IMR-90 (cell line): ENCODE measurements at regions not wholly inside any gene's neighbourhood (a gene's known extent, or its start where the extent isn't known, plus 50 kb on each side); places are given as distances from the start of the nearest gene placed in this dataset.

Experiments
- ATAC-seq: fragments of 200-7000 bp; cut with Tn5 transposase; 2 replicates; pipeline ENCODE4 v1.9.1; 2020; ENCODE audit warnings: low read depth, mild to moderate bottlenecking, moderate library complexity
- BruUV-seq: library from RNA; stranded (reverse); fragments of 400-500 nt; replicated peaks from 2 replicates; lab custom pipeline; 2021; lab: Mats Ljungman, UMichigan
- CTCF ChIA-PET: fragments of 300-600 bp; formaldehyde crosslinking; extraction: SDS; loops from one replicate; lab custom pipeline; 2021; ENCODE audit warnings: antibody characterized with exemption; lab: Yijun Ruan, JAX
- POLR2A ChIA-PET: fragments of 300-600 bp; sonication (Branson Sonifier 250); formaldehyde crosslinking; loops from one replicate; lab custom pipeline; 2022; ENCODE audit warnings: antibody characterized with exemption; ENCODE audit not compliant: unreplicated experiment; lab: Charles Lee
- DNase-seq: peaks from one replicate; pipeline ENCODE4 v3.0.0; 2013
- H2AFZ ChIP-seq: replicated peaks from 2 replicates; pipeline ENCODE3; 2013; ENCODE audit warnings: low read length, mild to moderate bottlenecking; ENCODE audit not compliant: poor library complexity
- H2AK5ac ChIP-seq: 2 replicates; pipeline ENCODE4 v1.6.1; 2013; ENCODE audit warnings: low read depth, low read length, inconsistent platforms
- H2AK9ac ChIP-seq: replicated peaks from 2 replicates; pipeline ENCODE3; 2013; ENCODE audit warnings: mild to moderate bottlenecking, low read depth, low read length, moderate library complexity; ENCODE audit not compliant: poor library complexity
- H2BK120ac ChIP-seq: 2 replicates; pipeline ENCODE4 v1.6.1; 2013; ENCODE audit warnings: low read depth, low read length, inconsistent platforms
- H2BK15ac ChIP-seq: 3 replicates; pipeline ENCODE4 v1.6.1; 2013; ENCODE audit warnings: low read depth, low read length, inconsistent platforms
- H2BK20ac ChIP-seq: 2 replicates; pipeline ENCODE4 v1.6.1; 2013; ENCODE audit warnings: low read depth, mild to moderate bottlenecking, inconsistent platforms, low read length, moderate library complexity
- H2BK5ac ChIP-seq: 2 replicates; pipeline ENCODE4 v1.6.1; 2013; ENCODE audit warnings: mild to moderate bottlenecking, low read depth, low read length, inconsistent platforms; ENCODE audit not compliant: poor library complexity, severe bottlenecking
- H3K14ac ChIP-seq: replicated peaks from 2 replicates; pipeline ENCODE4 v1.6.1; 2013; ENCODE audit warnings: low read depth, low read length, inconsistent platforms
- H3K18ac ChIP-seq: 2 replicates; pipeline ENCODE4 v1.6.1; 2013; ENCODE audit warnings: low read depth, low read length, control low read depth
- H3K23ac ChIP-seq: 2 replicates; pipeline ENCODE4 v1.6.1; 2013; ENCODE audit warnings: low read depth, low read length, inconsistent platforms
- H3K27ac ChIP-seq: 2 replicates; pipeline ENCODE4 v1.5.1; 2013; ENCODE audit warnings: mild to moderate bottlenecking, control low read depth, low read length; ENCODE audit not compliant: insufficient read depth
- H3K27me3 ChIP-seq: 2 replicates; pipeline ENCODE4 v1.6.1; 2013; ENCODE audit warnings: low read length; ENCODE audit not compliant: control insufficient read depth, insufficient read depth
- H3K36me3 ChIP-seq: 2 replicates; pipeline ENCODE4 v1.6.1; 2013; ENCODE audit warnings: low read length, mixed read lengths; ENCODE audit not compliant: control insufficient read depth, insufficient read depth
- H3K4ac ChIP-seq: 2 replicates; pipeline ENCODE4 v1.6.1; 2013; ENCODE audit warnings: low read depth, low read length, inconsistent platforms
- H3K4me1 ChIP-seq: 2 replicates; pipeline ENCODE4 v1.6.1; 2013; ENCODE audit warnings: low read length, mixed read lengths; ENCODE audit not compliant: control insufficient read depth, insufficient read depth
- H3K4me2 ChIP-seq: 2 replicates; pipeline ENCODE4 v1.6.1; 2013; ENCODE audit warnings: low read depth, mild to moderate bottlenecking, control low read depth, low read length, moderate library complexity
- H3K4me3 ChIP-seq: 2 replicates; pipeline ENCODE4 v1.5.1; 2013; ENCODE audit warnings: low read depth, mild to moderate bottlenecking, control low read depth, low read length, moderate library complexity; ENCODE audit not compliant: insufficient read depth
- H3K56ac ChIP-seq: 2 replicates; pipeline ENCODE4 v1.6.1; 2013; ENCODE audit warnings: low read length, inconsistent platforms; ENCODE audit not compliant: insufficient read depth; ENCODE audit errors: extremely low read depth
- H3K79me1 ChIP-seq, 2 experiments: 2 replicates each; pipeline ENCODE4 v1.6.1; 2013; ENCODE audit warnings: low read length in 2 of 2, inconsistent platforms in 1 of 2, low read depth in 1 of 2
- H3K9ac ChIP-seq: 2 replicates; pipeline ENCODE4 v1.6.1; 2013; ENCODE audit warnings: low read depth, low read length, control low read depth
- H3K9me1 ChIP-seq: 2 replicates; pipeline ENCODE4 v1.6.1; 2013; ENCODE audit warnings: low read length, inconsistent platforms; ENCODE audit not compliant: insufficient read depth
- H3K9me3 ChIP-seq: 2 replicates; pipeline ENCODE4 v1.6.1; 2013; ENCODE audit warnings: low read length; ENCODE audit not compliant: control insufficient read depth, insufficient read depth
- H4K20me1 ChIP-seq: 2 replicates; pipeline ENCODE4 v1.6.1; 2013; ENCODE audit warnings: low read length, inconsistent platforms; ENCODE audit not compliant: insufficient read depth
- H4K5ac ChIP-seq: 2 replicates; pipeline ENCODE4 v1.6.1; 2013; ENCODE audit warnings: mild to moderate bottlenecking, low read depth, low read length, control low read depth
- H4K8ac ChIP-seq, 2 experiments: 2 replicates each; pipeline ENCODE4 v1.6.1; 2013; ENCODE audit warnings: low read depth in 2 of 2, low read length in 2 of 2, control low read depth in 1 of 2, inconsistent platforms in 1 of 2
- H4K91ac ChIP-seq: 2 replicates; pipeline ENCODE4 v1.6.1; 2013; ENCODE audit warnings: low read depth, low read length, inconsistent platforms; ENCODE audit not compliant: insufficient read depth
- BHLHE40 ChIP-seq: fragments of 150-350 bp; IDR thresholded peaks from 2 replicates; pipeline ENCODE4 v1.6.1; 2016; ENCODE audit warnings: mild to moderate bottlenecking, low read depth, low read length
- FOS ChIP-seq: fragments of 150-350 bp; IDR thresholded peaks from 2 replicates; pipeline ENCODE4 v1.6.1; 2016; ENCODE audit warnings: low read depth, low read length
- MAFK ChIP-seq: IDR thresholded peaks from 2 replicates; pipeline ENCODE4 v1.6.1; 2012; ENCODE audit warnings: low read depth, low read length, improper control_type of control experiment
- MAZ ChIP-seq: IDR thresholded peaks from 2 replicates; pipeline ENCODE4 v1.6.1; 2012; ENCODE audit warnings: low read depth, mild to moderate bottlenecking, low read length, improper control_type of control experiment, moderate library complexity, borderline replicate concordance
- MXI1 ChIP-seq: IDR thresholded peaks from 2 replicates; pipeline ENCODE4 v1.6.1; 2012; ENCODE audit warnings: low read depth, mild to moderate bottlenecking, low read length, moderate library complexity, borderline replicate concordance
- RAD21 ChIP-seq: IDR thresholded peaks from 2 replicates; pipeline ENCODE4 v1.6.1; 2012; ENCODE audit warnings: low read length, improper control_type of control experiment
- RCOR1 ChIP-seq: IDR thresholded peaks from 2 replicates; pipeline ENCODE4 v1.6.1; 2012; ENCODE audit warnings: mild to moderate bottlenecking, low read length, improper control_type of control experiment; ENCODE audit not compliant: insufficient replicate concordance
- RFX5 ChIP-seq: IDR thresholded peaks from 2 replicates; pipeline ENCODE4 v1.8.0; 2012; ENCODE audit warnings: low read depth, mild to moderate bottlenecking, low read length, moderate library complexity
- WGBS, 2 experiments: methylation state at CpG; one replicate each; pipeline versions ENCODE4 v1.1.5 to v1.1.7; 2013; ENCODE audit warnings: missing lambda C conversion rate in 2 of 2; ENCODE audit not compliant: insufficient read length in 1 of 2; ENCODE audit errors: extremely low coverage in 2 of 2; 5-methylcytosine and 5-hydroxymethylcytosine counted together
- dilution Hi-C: fragments of 300-500 bp; cut with HindIII; formaldehyde crosslinking; loops from one replicate; pipeline ENCODE4 v1.14.3; 2018; ENCODE audit warnings: low sequenced_read_pairs; ENCODE audit not compliant: unreplicated experiment
- in situ Hi-C: fragments of 300-500 bp; cut with MboI; formaldehyde crosslinking; loops from 3 replicates; pipeline ENCODE4 v1.14.3; 2019; ENCODE audit warnings: low sequenced_read_pairs, inconsistent platforms, mixed read lengths
- intact Hi-C: fragments of 100-400 bp; cut with micrococcal nuclease; formaldehyde crosslinking; loops from 2 replicates; pipeline ENCODE4 v1.10.0; 2022
- TF ChIP-seq, protein P1 (sequence below): conservative IDR thresholded peaks from 2 replicates; pipeline ENCODE4 v1.5.1; 2012; ENCODE audit warnings: mild to moderate bottlenecking, low read depth, low read length, improper control_type of control experiment
- TF ChIP-seq, protein P2 (sequence below): fragments of 150-350 bp; IDR thresholded peaks from 2 replicates; pipeline ENCODE4 v1.6.1; 2016; ENCODE audit warnings: low read depth, mild to moderate bottlenecking, low read length, moderate library complexity, borderline replicate concordance
- TF ChIP-seq, protein P3 (sequence below): fragments of 150-350 bp; IDR thresholded peaks from 2 replicates; pipeline ENCODE4 v1.6.1; 2017; ENCODE audit warnings: mild to moderate bottlenecking, antibody characterized with exemption, low read length, low read depth

DNA sequence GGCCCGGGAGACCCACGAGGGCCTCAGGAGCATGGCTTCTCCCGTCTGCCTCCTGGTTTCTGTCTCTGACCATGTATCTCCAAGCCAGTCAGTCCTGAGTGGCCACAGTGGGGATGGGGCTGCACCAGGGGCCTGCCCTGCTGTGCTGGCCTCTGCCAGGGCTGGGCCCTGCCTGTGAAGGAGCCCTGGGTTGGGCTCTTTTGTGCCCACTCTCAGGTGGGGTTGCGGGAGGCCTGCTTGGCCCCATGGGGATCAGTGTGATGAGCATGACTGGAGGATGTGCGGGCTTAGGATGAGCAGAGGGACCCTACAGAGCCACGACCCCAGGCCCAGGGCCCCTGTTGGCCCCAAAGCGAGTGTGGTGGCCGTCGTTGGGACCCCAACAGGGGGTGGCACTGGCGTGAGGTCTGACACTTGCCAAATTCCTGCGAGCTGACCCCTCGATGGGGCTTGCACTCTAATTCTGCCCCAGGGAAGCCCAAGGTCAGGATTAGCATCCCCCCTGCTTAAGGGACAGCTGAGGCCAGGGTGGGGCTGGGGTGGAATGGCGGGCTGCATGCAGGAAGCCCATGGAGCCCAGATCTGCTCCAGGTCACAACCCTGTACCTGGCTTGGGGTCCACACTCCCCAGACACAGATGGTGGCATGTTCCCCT, 90.0 kb upstream of the BHLHE23 start:
- Histone ChIP-seq H2BK5ac (no peak overlapping the region), H2AK9ac (no peak overlapping the region), H3K56ac (no peak overlapping the region), H3K18ac (no peak overlapping the region), H2BK20ac (no peak overlapping the region), H3K79me1 (no peaks in the 10 kb centered on the region), H2BK120ac (no peak overlapping the region), H3K4me1 (no peaks in the 10 kb centered on the region), H3K14ac (no peak overlapping the region), H3K9me1 (no peaks in the 10 kb centered on the region), H2AFZ (no peak overlapping the region), H3K4me3 (no peak overlapping the region), H4K20me1 (no peaks in the 10 kb centered on the region), H4K5ac (no peak overlapping the region), H3K4me2 (no peak overlapping the region), H3K4ac (no peak overlapping the region), H3K36me3 (no peaks in the 10 kb centered on the region), H3K27me3 (peaks cover 37% of the 10 kb centered on the region), H2AK5ac (no peak overlapping the region), H4K91ac (no peak overlapping the region), H3K23ac (no peak overlapping the region), H2BK15ac (no peak overlapping the region), H3K9me3 (no peaks in the 10 kb centered on the region), H3K9ac (no peak overlapping the region), H3K27ac (no peak overlapping the region), H4K8ac (no peak overlapping the region)
- 43% methylated on average over 9 of the region's 13 CpGs; no CpG with 5 or more reads in 1 of the 2 experiments for WGBS, 2 experiments
- in situ Hi-C loops (no loop called here), dilution Hi-C loops (no loop called here), intact Hi-C loops (no loop called here)
- no peak for ATAC-seq
- BruUV-seq, result no TSS peak
- TF ChIP-seq, protein P1, sequence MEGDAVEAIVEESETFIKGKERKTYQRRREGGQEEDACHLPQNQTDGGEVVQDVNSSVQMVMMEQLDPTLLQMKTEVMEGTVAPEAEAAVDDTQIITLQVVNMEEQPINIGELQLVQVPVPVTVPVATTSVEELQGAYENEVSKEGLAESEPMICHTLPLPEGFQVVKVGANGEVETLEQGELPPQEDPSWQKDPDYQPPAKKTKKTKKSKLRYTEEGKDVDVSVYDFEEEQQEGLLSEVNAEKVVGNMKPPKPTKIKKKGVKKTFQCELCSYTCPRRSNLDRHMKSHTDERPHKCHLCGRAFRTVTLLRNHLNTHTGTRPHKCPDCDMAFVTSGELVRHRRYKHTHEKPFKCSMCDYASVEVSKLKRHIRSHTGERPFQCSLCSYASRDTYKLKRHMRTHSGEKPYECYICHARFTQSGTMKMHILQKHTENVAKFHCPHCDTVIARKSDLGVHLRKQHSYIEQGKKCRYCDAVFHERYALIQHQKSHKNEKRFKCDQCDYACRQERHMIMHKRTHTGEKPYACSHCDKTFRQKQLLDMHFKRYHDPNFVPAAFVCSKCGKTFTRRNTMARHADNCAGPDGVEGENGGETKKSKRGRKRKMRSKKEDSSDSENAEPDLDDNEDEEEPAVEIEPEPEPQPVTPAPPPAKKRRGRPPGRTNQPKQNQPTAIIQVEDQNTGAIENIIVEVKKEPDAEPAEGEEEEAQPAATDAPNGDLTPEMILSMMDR, result no peak
- TF ChIP-seq FOS (no peak), MAFK (no peak), RCOR1 (no peak), MXI1 (no peak), MAZ (no peak), RAD21 (no peak), RFX5 (no peak), BHLHE40 (no peak)
- TF ChIP-seq, protein P2, sequence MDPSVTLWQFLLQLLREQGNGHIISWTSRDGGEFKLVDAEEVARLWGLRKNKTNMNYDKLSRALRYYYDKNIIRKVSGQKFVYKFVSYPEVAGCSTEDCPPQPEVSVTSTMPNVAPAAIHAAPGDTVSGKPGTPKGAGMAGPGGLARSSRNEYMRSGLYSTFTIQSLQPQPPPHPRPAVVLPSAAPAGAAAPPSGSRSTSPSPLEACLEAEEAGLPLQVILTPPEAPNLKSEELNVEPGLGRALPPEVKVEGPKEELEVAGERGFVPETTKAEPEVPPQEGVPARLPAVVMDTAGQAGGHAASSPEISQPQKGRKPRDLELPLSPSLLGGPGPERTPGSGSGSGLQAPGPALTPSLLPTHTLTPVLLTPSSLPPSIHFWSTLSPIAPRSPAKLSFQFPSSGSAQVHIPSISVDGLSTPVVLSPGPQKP, result no peak
- TF ChIP-seq, protein P3, sequence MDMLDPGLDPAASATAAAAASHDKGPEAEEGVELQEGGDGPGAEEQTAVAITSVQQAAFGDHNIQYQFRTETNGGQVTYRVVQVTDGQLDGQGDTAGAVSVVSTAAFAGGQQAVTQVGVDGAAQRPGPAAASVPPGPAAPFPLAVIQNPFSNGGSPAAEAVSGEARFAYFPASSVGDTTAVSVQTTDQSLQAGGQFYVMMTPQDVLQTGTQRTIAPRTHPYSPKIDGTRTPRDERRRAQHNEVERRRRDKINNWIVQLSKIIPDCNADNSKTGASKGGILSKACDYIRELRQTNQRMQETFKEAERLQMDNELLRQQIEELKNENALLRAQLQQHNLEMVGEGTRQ, result no peak
- no peak for DNase-seq
- POLR2A ChIA-PET, result no interaction called here
- CTCF ChIA-PET, result no interaction called here
